ENCODE measurements at regions not wholly inside any gene's neighbourhood (a gene's known extent, or its start where the extent isn't known, plus 50 kb on each side); places are given as distances from the start of the nearest gene placed in this dataset.

DNA sequence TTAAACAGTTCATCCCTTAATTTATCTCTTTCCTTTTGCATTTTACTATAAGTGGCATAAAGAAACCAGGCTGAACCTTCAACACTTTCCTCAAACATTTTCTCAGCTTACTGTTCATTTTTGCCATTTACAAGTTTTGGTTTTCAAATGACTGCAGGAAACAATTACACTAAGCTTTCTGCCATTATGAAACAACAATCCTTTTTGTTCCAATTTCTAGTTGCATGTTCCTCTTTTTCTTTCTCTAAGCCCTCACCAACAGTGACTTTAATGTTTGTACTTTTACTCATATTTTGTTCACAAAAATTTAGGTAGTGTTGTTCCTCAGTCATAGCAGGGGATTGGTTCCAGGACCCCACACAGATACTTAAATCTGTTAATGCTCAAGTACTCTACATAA lies 1526.1 kb downstream of the STIM2 start:
- no peak for TF ChIP-seq CTCF (IDR thresholded peaks at IDR 0.05; ENCODE audit: low read depth, low read length, poor library complexity, severe bottlenecking)
- TF ChIP-seq EZH2phosphoT487 (IDR thresholded peaks at IDR 0.05; ENCODE audit: borderline replicate concordance, low read length), result no peak

All from DOHH2 (cell line).